Stimulated activated CD8-positive, alpha-beta memory T cell treated with anti-CD3 and anti-CD28 coated beads, Interleukin-4, amount 100 ng/mL, for 24 hours (primary cell): ENCODE measurements at regions not wholly inside any gene's neighbourhood (a gene's known extent, or its start where the extent isn't known, plus 50 kb on each side); places are given as distances from the start of the nearest gene placed in this dataset.
"Not testable (repeated sequence)": the region's sequence is repeated elsewhere in the genome, so short reads cannot be mapped to it uniquely, and the experiment has no call there.

Experiments used
- DNase-seq: peaks from one replicate; pipeline ENCODE4 v3.0.0-alpha.2; 2020; ENCODE audit warnings: low read depth

DNA sequence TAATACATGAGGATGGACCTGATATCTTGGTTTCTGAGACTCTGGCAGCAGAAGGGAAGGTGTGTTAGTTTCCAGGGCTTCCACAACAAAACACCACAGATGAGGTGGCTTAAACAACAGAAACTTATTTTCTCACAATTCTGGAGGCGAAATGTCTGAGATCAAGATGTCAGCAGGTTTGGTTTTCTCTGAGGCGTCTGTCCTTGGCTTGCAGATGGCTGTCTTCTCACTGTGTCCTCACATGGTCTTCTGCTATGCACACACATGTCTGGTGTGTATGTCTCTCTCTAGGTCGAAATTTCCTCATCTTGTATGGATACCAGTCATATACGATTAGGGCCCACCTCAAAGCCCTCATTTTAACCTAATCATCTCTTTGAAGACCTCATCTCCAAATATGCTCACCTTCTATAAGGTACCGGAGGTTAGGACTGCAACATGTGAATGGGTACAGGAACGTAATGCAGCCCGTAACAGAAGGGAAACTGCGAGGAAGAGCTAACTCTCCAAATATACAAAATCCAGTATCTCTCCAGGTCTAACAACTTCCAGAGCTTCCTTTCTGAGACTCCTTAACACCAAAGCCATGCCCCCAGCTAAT lies 139.8 kb upstream of the SMARCA2 start:
- no peak for DNase-seq

DNA sequence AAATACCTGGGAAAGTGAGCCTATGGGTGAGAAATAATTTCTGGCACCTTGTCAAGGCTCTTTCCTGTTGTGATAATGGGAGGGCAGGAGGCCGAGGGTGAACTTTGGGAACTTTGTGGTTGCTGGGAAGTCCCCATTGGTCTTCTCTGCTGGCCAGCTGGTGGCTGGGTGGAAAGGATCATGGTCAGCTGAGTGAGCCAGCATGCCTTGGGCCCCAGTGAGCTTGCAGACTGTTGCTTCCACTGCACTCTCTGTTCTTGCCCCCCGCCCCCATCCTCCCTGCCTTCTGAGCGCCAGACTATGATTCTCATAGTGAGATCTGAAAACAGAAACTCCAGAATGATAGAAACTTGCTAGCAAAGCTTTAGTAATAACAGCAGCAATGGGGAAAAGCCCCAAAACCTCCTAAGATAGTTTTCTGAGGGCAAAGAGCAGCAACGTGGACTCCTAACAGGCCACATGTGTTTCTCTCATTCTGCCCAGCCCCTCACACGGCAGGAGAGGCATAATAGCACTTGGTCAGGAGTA lies 139.2 kb upstream of the SMARCA2 start:
- peak; percentile 49 for DNase-seq

GRCh38 chr9:1876891-1877496 lies 138.2 kb upstream of the SMARCA2 start:
- no peak for DNase-seq

DNA sequence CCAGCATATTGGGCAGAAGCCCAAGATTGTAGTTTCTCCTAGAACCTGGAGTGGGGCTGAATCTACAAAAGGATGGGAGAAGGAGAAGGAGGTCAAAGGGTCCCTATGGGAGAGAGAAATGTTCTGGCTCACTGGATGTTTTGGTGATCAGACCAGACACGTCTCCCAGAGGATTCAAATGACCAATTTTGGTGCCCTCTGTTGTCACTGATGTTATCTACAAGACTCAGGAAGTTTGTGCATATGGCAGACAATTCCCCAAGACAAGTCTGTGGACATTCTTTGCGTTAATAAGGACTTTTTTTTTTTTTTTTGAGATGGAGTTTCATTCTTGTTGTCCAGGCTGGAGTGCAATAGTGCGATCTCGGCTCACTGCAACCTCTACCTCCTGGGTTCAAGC lies 137.2 kb upstream of the SMARCA2 start:
- DNase-seq = no peak

- no peak for DNase-seq
Observed at GRCh38 chr9:1878811-1879210, 136.3 kb upstream of the SMARCA2 start.

DNA sequence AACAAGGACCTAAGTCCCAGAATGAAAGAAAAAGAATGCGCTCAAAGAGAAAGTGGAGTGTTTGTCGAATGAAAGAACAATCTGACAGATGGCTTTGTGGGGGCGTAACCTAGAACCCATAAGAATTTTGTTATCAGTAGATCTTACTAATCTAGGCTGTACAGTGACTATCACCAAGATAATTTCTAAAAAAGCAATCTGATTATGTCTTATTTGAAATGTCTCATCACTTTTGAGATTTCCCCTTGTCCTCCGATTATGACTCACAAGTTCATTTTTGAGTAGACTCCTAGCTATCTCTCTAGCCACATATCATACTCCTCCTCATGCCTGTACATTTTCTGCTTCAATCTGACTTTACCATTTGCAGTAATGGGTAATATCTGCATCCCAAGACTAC lies 135.6 kb upstream of the SMARCA2 start:
- DNase-seq = no peak

DNA sequence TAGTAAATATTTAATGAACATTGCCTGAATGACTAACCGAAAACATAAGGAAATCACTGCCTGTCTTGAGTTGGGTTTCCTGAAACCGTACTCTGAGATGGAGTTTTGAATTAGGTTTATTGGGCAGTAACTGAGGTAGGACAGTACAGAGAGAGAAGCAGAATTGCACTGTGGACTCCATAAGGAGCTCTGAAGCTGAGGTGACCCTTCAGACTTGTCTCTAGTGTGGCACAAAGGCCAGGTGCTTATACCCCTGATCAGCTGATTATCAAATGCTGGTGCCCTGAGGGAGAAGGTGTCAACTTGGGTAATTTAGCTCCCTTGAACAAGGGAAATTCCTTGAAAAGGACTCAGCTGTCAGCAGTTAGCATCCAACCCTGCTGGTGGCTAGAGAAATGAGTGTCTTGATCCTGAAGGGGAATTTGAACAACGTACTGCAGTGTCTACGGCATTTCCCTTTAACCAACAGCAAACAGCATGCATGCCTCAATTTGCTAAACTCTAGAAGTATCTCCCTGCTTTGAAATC lies 135.0 kb upstream of the SMARCA2 start:
- DNase-seq = no peak

DNA sequence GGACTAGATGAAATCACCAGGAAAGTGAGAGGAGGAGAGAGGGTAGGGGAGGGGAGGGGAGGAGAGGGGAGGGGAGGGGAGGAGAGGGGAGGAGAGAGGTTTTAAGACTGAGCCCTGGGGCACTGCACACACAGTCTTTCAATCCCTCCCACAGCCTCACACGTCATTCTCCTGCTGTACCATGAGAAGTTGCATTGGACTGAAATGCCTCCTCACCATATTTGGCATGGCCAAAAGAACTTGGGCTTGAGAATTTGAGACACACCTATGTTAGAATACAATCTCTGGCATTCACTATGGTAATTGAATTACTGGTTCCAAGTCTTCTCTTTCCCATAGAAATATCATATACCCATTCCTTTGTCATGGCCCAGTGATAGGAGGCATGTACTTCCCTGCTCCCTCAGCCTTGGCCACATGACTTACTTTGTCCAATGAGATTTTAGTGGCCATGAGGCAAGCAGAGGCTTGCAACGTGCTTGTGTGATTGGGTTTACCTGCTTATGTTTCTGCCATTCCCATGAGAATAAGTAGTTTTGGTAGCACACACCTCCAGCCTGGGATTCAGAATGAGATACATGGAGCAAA lies 133.3 kb upstream of the SMARCA2 start:
- DNase-seq = no peak

DNA sequence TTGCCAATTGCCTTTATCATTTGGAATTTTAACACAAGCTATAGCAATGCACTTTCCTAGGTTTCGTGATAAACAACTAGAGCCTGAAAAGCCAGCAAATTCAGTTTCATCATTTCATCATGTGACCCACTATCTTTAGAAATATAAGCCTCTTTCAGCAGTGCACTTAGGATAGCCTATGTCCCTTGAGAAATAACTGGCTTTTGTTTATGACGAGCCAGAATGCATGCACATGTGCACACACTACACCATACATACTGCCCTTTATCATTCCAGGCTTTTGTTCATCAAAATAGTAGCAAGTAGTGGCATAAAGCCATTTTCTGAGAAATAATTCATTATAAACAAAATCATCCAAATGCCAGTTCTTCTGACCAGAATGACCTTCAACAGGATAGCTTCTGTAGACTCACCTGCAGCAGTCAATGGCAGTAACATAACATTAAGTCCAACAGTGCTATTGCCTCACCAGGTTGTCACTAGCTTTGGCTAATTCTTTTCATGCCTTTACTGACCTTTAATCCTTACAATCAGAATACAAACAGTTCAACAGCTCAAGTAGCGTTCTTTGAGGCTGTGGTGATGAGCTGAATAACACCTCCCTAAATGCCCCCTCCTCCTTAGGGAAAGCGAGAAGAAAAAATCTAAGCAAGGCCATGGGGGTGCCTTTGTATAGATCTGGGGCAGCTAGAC lies 132.3 kb upstream of the SMARCA2 start:
- no peak for DNase-seq

DNA sequence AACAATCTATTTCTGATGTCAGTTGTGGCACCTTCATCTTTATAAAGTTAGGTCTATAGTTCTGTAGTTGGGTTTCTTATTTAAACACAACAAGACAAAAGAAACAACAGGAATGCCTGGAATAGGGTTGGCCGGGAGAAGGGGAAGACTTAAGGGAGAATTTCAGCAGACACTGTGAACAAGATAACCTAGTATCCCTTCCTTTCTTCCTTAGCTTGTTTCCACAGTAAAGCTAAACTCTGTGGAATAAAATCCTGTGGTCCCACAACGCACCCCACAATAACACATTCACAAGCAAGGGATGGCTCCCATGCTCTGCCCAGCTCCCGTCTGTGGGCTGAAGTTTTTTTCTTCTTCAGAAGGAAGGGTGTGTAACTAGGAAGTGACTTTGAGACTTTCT lies 124.9 kb upstream of the SMARCA2 start:
- DNase-seq = no peak

DNA sequence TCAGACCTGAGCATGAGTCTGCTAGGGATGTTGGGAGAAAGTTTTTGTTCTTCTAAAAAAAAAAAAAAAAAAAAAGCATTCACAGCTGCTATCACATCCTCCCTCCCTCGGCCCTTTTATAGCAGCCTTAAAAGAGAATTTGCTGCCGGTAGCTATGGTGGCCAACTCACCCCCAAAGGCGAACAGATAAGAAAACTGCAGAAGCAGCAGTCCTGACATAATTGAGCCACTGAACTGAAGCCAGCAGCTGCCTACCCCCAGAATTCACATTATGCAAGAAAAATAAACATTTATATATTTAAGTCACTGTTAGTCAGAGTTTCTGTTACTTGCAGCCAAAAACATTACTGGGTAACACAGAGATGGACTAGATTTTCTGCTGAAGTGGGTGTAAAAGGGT lies 124.3 kb upstream of the SMARCA2 start:
- no peak for DNase-seq

DNA sequence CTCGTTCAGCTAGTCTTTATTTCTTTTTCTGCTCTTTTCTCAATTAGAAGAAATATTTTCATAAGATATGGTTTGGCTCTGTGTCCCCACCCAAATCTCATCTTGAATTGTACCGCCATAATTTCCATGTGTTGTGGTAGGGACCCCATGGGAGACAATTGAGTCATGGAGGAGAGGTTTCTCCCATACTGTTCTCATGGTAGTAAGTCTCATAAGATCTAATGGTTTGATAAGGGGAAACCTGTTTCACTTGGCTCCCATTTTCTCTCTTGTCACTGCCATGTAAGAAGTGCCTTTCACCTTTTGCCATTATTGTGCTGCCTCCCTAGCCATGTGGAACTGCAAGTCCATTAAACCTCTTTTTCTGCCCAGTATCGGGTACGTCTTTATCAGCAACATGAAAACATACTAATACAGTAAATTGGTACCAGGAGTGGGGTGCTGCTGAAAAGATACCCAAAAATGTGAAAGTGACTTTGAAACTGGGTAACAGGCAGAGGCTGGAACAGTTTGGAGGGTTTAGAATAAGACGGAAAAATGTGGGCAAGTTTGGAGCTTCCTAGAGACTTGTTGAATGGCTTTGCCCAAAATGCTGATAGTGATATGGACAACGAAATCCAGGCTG lies 112.0 kb upstream of the SMARCA2 start:
- DNase-seq = not testable (repeated sequence)

- no peak for DNase-seq
Observed at GRCh38 chr9:1907465-1907864, 107.7 kb upstream of the SMARCA2 start.

DNA sequence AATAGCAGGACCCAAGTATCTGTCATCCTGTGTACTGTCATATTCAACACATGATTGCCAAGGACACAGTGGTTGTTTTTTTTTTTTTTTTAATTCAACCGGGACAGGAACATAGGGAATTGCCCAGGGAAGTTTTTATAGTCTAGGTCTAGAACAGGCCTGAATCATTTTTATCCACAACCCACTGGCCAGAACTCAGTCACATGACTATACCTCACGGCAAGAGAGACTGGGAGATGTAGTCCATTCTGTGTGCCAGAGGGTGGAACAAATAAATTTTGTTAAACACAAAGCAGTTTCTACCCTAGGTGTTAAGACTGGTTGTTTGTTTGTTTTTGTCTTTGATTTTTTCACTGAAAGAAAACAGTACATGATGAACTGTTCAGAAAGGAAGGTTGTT lies 105.8 kb upstream of the SMARCA2 start:
- no peak for DNase-seq

GRCh38 chr9:1910269-1910811 lies 104.8 kb upstream of the SMARCA2 start:
- DNase-seq = no peak

DNA sequence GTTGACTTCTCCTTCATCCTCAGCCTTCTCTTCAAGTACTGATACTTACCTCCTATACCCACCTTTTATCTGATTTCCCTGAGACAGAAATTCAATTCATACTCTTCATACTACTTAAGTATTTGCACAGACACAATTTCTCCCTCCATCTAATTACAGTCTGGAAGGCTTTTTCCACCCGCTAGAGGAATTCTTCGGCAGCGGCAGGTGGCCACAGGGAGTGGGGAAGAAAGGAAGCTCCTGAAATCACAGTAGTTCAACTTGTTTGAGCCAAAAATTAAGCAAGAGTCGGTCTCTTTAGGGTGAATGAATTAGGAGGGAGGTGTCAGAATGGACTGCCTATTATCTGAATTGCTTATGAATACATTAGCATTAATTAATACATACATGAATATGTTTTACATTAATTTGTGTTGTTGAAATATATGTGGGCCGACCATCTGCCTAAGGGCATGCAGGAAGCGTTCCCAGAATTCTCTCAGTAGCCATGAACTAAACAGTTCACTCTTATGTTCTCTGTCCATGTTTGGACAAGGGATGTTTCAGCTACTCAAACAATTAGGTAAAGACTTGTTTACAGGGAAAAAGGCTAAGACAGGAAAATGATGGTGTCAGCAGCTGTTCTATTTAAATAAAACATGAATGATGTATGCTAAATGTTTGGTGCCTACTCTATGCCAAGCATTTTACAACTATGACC lies 101.4 kb upstream of the SMARCA2 start:
- no peak for DNase-seq

DNA sequence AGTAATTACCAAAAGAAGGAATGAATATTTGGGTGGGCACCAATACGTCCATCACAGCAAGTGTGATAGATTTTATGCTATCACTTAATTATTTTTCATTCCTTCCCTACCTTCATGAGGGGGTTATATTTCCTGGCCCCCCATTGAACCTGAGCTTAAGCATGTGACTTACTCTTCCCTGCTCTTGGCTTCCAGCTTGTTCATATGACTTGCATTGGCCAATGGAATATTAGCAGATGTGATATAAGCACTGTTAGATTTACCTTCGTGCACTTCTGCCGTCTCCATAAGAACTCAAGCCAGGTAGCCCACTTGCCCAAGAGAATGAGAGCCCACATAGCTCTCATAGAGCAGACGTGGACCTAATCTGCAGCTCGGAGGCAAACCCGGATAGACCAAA lies 99.1 kb upstream of the SMARCA2 start:
- DNase-seq = no peak

DNA sequence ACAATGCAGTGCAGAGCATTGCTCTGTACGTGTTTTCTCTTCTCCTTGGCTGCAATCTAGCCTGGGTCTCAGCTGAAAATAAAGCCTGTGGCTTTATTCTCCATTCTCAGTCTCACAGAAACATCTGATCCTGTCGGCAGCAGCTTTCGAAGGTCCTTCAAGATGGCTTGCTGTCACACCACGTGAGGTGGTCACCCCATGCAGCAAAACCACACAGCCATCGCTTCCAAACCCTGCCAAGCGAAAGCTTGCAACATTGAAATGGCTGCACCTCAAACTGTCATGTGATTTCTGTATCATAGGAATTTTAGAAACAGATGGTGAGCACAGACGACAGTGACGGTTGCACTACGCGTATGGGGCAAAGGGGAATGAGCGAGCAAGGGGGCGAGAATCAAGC lies 98.5 kb upstream of the SMARCA2 start:
- DNase-seq = no peak

DNA sequence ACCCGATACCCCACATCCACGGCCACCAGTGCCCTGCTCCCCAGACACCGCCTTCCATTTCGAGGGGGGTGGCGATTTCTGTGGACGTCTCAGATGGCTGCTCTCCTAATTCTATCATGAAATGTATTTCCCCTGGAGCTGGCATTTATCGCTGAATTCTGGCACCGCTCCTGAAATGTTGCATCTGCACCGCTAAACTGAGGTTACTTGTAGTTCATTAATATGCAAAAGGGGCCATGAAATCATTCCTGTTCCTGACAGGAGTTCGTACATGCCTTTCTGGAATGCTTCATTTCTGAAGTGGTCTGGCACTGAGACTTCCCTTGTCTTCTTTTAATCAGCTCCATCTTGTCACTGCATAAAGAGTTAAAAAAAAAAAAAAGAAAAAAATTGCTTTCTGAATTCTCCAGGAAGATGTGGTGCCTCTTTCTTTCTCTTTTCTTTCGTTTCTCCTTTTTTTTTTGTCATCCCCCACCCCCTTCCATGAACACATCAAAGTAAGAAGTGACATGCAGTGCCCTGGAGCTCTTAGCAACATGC lies 97.7 kb upstream of the SMARCA2 start:
- no peak for DNase-seq

GRCh38 chr9:1918108-1918507 lies 97.0 kb upstream of the SMARCA2 start:
- no peak for DNase-seq

DNA sequence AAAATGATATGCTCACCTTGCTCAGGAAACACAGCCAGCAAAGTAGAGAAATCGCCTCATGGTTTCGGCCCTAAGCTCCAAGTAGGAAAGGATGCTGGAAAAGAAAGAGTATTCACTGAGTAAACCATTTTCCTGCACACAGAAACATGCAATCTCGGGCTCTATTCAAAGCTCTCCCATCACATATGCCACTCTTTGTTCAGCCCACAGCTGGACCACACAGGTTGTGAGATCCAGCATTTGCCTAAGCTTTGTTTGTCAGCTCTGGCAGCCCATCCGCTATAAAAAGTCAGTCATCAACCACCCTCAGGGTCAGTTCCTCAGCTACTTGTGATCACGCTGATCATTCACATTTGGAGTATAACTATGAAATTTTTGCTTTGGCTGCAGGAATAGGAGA lies 96.5 kb upstream of the SMARCA2 start:
- no peak for DNase-seq
